ENCODE measurements at regions not wholly inside any gene's neighbourhood (a gene's known extent, or its start where the extent isn't known, plus 50 kb on each side); places are given as distances from the start of the nearest gene placed in this dataset.
"Not testable (repeated sequence)": the region's sequence is repeated elsewhere in the genome, so short reads cannot be mapped to it uniquely, and the experiment has no call there.

DNA sequence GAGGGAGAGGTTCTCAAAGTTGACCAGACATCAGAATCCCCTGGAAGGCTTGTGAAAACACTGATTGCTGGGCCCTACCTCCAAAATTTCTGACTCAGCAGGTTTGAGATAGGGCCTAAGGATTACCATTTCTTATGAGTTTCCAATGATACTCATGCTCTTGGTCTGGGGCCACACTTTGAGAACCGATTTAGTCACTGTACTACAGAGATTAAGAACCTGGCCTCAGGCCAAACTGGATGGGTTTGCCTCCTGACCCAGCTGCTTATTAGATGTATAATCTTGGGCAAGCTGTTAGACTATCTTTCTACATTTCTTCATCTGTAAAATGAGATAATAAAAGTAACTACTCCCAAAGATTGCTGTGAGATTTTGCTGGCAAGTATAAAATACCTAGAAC is 77.1 kb upstream of the SCIN start:
- H3K4me3 ChIP-seq (ENCODE audit: low read depth, low read length): no peak overlapping the region
- DNase-seq (ENCODE audit: low read depth): no peak
- no peak for TF ChIP-seq CTCF (conservative IDR thresholded peaks at IDR 0.05; ENCODE audit: low read depth, low read length)

- H3K4me3 ChIP-seq (ENCODE audit: low read depth, low read length): no peak overlapping the region
- no peak for TF ChIP-seq CTCF (conservative IDR thresholded peaks at IDR 0.05; ENCODE audit: low read depth, low read length)
- no peak for DNase-seq (ENCODE audit: low read depth)
These were observed 76.4 kb upstream of the SCIN start for GRCh38 chr7:12493863-12494686.

GRCh38 chr7:12494687-12495024 is 75.9 kb upstream of the SCIN start:
- H3K4me3 ChIP-seq (ENCODE audit: low read depth, low read length): no peak overlapping the region
- DNase-seq (ENCODE audit: low read depth): no peak
- peak; percentile 39 for TF ChIP-seq CTCF (conservative IDR thresholded peaks at IDR 0.05; ENCODE audit: low read depth, low read length)

GRCh38 chr7:12496901-12497674 is 73.4 kb upstream of the SCIN start:
- not testable (repeated sequence) for DNase-seq (ENCODE audit: low read depth)
- peak; percentile 38 for TF ChIP-seq CTCF (conservative IDR thresholded peaks at IDR 0.05; ENCODE audit: low read depth, low read length)

GRCh38 chr7:12504149-12504548 is 66.4 kb upstream of the SCIN start:
- DNase-seq (ENCODE audit: low read depth): no peak
- H3K4me3 ChIP-seq (ENCODE audit: low read depth, low read length): no peak overlapping the region
- TF ChIP-seq CTCF (conservative IDR thresholded peaks at IDR 0.05; ENCODE audit: low read depth, low read length): no peak

More at GRCh38 chr7:12496901-12497674, 73.4 kb upstream of the SCIN start:
- peak overlapping the region; percentile 36 for H3K4me3 ChIP-seq (ENCODE audit: low read depth, low read length)

DNA sequence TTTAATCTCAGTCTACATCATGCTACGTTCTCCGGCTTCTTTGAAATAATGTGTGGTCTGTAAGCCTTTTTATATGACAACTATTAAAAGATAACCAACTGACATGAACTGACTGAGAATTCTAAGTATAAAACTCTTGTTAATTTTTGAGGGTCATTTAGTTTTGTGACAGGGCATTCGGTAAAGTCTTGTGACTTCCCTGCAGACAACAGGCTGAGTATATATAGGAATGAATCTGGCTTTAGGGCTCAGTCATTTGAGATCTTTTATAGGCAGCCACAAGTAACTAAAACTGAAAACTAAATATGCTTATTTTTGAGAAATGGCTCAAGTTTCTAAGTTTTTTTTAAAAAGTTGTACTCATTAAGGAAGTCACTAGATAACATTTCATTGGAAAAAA is 62.5 kb upstream of the SCIN start:
- no peak overlapping the region for H3K4me3 ChIP-seq (ENCODE audit: low read depth, low read length)
- TF ChIP-seq CTCF (conservative IDR thresholded peaks at IDR 0.05; ENCODE audit: low read depth, low read length): no peak
- no peak for DNase-seq (ENCODE audit: low read depth)
